ENCODE measurements at regions not wholly inside any gene's neighbourhood (a gene's known extent, or its start where the extent isn't known, plus 50 kb on each side); places are given as distances from the start of the nearest gene placed in this dataset.

DNA sequence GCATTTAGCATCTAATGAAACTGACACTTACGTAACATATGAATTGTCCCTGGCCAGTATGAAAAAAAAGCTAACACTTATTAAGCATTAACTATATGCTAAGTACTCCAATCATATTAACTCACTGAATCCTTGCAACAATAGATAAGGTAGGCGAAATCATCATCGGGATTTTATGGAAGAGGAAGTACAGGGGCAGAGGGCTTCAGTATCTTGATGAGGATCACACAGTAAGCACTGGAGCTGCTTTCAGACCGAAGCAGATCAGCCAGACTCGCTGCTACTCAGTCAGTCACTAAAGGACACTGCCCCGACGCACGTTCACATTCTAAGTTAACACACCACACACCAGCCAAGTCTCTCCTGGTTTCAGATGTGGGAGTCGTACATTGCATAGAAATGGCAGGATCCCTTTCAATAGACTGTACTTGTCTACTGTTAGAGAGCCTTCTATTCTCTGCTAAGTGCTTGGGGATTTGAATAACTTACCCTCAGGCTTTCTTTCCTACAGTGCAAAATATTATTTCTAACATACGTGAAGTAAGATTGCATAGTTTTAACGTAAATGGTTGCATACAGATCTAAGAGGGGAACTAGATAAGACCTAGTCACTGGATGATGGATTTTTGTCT, 540.2 kb upstream of the TENM3 start:
- no peak overlapping the region for H3K27ac ChIP-seq
- intact Hi-C loops (cut with DNase I; ENCODE audit: low total_unique reads): no loop called here
- H3K9me3 ChIP-seq: peaks cover 0 to 5% (median 0%) of the 10 kb centered on the region in 8 donors
- no peak for DNase-seq
- no peak overlapping the region for H3K4me3 ChIP-seq
- no peaks in the 10 kb centered on the region for H3K4me1 ChIP-seq
- WGBS, 5 donors: 70 to 79% (median 76%) methylated on average over 11 of the region's 11 CpGs
- H3K36me3 ChIP-seq: no peaks in the 10 kb centered on the region
- no peaks in the 10 kb centered on the region for H3K27me3 ChIP-seq (replicated peaks in 1 of 7)
- TF ChIP-seq CTCF (IDR thresholded peaks at IDR 0.05 in 8 of 11, conservative IDR thresholded peaks at IDR 0.05 in 3 of 11) (no peak), POLR2AphosphoS5 (IDR thresholded peaks at IDR 0.05) (no peak), POLR2A (IDR thresholded peaks at IDR 0.05) (no peak)

DNA sequence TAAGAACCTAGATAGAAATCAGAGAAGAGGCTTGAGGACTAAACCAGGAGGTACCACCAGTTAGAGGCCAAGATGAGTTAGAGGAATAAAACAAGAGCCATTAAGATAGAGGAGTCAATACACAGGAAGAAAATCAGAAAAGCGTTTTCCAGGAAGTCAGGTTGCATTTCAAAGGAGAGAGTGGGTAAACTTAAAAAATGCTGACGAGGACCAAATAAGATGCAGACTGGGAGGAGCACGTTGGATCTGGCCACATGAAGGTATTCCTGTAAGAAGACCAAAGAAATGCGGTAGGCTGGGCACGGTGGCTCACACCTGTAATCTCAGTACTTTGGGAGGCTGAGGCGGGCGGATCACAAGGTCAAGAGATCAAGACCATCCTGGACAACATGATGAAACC, 533.1 kb upstream of the TENM3 start:
- intact Hi-C loops (cut with DNase I; ENCODE audit: low total_unique reads): no loop called here
- no peak for DNase-seq
- no peaks in the 10 kb centered on the region for H3K27me3 ChIP-seq (replicated peaks in 1 of 7)
- H3K4me3 ChIP-seq: no peak overlapping the region
- no peak overlapping the region for H3K27ac ChIP-seq
- peaks cover 0 to 13% (median 0%) of the 10 kb centered on the region in 8 donors for H3K9me3 ChIP-seq
- 83 to 92% (median 85%) methylated on average over 7 of the region's 7 CpGs for WGBS, 5 donors
- no peaks in the 10 kb centered on the region for H3K36me3 ChIP-seq
- no peak for TF ChIP-seq POLR2A (IDR thresholded peaks at IDR 0.05)
- no peak for TF ChIP-seq POLR2AphosphoS5 (IDR thresholded peaks at IDR 0.05)
- no peak for TF ChIP-seq CTCF (IDR thresholded peaks at IDR 0.05 in 8 of 11, conservative IDR thresholded peaks at IDR 0.05 in 3 of 11)
- no peaks in the 10 kb centered on the region for H3K4me1 ChIP-seq

DNA sequence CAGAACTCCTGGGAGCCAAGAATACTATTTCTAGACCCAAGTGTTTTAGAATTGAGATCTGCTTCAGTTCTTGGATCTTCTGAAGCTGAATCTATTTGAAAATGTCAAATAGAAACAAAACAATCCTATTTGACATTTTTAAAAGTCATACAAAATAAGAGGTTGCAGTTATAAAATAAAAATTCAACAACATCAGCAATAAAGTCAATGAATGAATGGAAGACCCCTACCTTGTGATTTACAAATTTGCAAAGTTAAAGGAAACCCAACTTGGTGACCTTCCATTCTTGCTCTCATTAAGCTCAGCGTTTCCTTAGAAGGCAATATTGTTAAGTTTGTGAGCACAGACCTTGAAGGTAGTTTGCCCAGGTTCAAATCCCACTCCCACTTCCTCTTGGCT, 531.8 kb upstream of the TENM3 start:
- DNase-seq: no peak
- Histone ChIP-seq H3K9me3 (peaks cover 0 to 8% (median 0%) of the 10 kb centered on the region in 8 donors), H3K27me3 (replicated peaks in 1 of 7) (no peaks in the 10 kb centered on the region), H3K4me1 (no peaks in the 10 kb centered on the region), H3K4me3 (no peak overlapping the region), H3K36me3 (no peaks in the 10 kb centered on the region), H3K27ac (no peak overlapping the region)
- TF ChIP-seq CTCF (IDR thresholded peaks at IDR 0.05 in 8 of 11, conservative IDR thresholded peaks at IDR 0.05 in 3 of 11) (no peak), POLR2A (IDR thresholded peaks at IDR 0.05) (no peak), POLR2AphosphoS5 (IDR thresholded peaks at IDR 0.05) (no peak)
- intact Hi-C loops (cut with DNase I; ENCODE audit: low total_unique reads): no loop called here
- WGBS, 5 donors: 74 to 92% (median 79%) methylated on average over 1 of the region's 1 CpG

- intact Hi-C loops (cut with DNase I; ENCODE audit: low total_unique reads): no loop called here
- Histone ChIP-seq H3K4me3 (no peak overlapping the region), H3K27me3 (replicated peaks in 1 of 7) (no peaks in the 10 kb centered on the region), H3K4me1 (no peaks in the 10 kb centered on the region), H3K9me3 (peaks cover 0 to 31% (median 11%) of the 10 kb centered on the region in 8 donors), H3K27ac (no peak overlapping the region), H3K36me3 (no peaks in the 10 kb centered on the region)
- no peak for DNase-seq
- no peak for TF ChIP-seq POLR2AphosphoS5 (IDR thresholded peaks at IDR 0.05)
- TF ChIP-seq POLR2A (IDR thresholded peaks at IDR 0.05): no peak
- TF ChIP-seq CTCF (IDR thresholded peaks at IDR 0.05 in 8 of 11, conservative IDR thresholded peaks at IDR 0.05 in 3 of 11): no peak
- WGBS, 5 donors: 59 to 71% (median 67%) methylated on average over 5 of the region's 5 CpGs
These were observed 514.8 kb upstream of the TENM3 start for GRCh38 chr4:181728305-181728966.
